ENCODE measurements at regions not wholly inside any gene's neighbourhood (a gene's known extent, or its start where the extent isn't known, plus 50 kb on each side); places are given as distances from the start of the nearest gene placed in this dataset.

- TF ChIP-seq CTCF (IDR thresholded peaks at IDR 0.05; ENCODE audit: unreplicated experiment), result no peak
- no peak overlapping the region for H3K4me3 Mint-ChIP-seq (ENCODE audit: unreplicated experiment)
- POLR2A ChIA-PET, result interaction anchor here (1.4 kb wide), 1 partner anchor 8 kb away, joined by 4 read pairs; no protein-coding TSS in a partner anchor
Observed at GRCh38 chr2:107068069-107068916, 182.3 kb upstream of the ST6GAL2 start.

GRCh38 chr2:107069890-107070289 lies 183.9 kb upstream of the ST6GAL2 start:
- no peaks in the 10 kb centered on the region for H3K9me3 Mint-ChIP-seq (ENCODE audit: unreplicated experiment)
- ChIA-PET CTCF (no interaction called here), POLR2A (interaction anchor here (0.7 kb wide), 1 partner anchor 126 kb away, joined by 3 read pairs; no protein-coding TSS in a partner anchor)
- no peak for DNase-seq (ENCODE audit: unreplicated experiment)
- TF ChIP-seq CTCF (IDR thresholded peaks at IDR 0.05; ENCODE audit: unreplicated experiment), result no peak
- no peaks in the 10 kb centered on the region for H3K36me3 Mint-ChIP-seq (ENCODE audit: insufficient read depth, unreplicated experiment)
- intact Hi-C loops (cut with micrococcal nuclease), result no loop called here
- no TSS peak for BruUV-seq (replicated peaks)
- peaks cover 9% of the 10 kb centered on the region for H3K4me1 Mint-ChIP-seq (ENCODE audit: insufficient read depth, unreplicated experiment)
- no peak overlapping the region for H3K27ac Mint-ChIP-seq (ENCODE audit: low read depth, unreplicated experiment)
- no peak overlapping the region for H3K4me3 Mint-ChIP-seq (ENCODE audit: unreplicated experiment)
- peaks cover 11% of the 10 kb centered on the region for H3K27me3 Mint-ChIP-seq (ENCODE audit: insufficient read depth, unreplicated experiment)

More at GRCh38 chr2:107068069-107068916, 182.3 kb upstream of the ST6GAL2 start:
- H3K9me3 Mint-ChIP-seq (ENCODE audit: unreplicated experiment), result no peaks in the 10 kb centered on the region
- intact Hi-C loops (cut with micrococcal nuclease), result no loop called here
- H3K27ac Mint-ChIP-seq (ENCODE audit: low read depth, unreplicated experiment), result no peak overlapping the region
- H3K4me1 Mint-ChIP-seq (ENCODE audit: insufficient read depth, unreplicated experiment), result peaks cover 17% of the 10 kb centered on the region
- peaks cover 11% of the 10 kb centered on the region for H3K27me3 Mint-ChIP-seq (ENCODE audit: insufficient read depth, unreplicated experiment)
- H3K36me3 Mint-ChIP-seq (ENCODE audit: insufficient read depth, unreplicated experiment), result no peaks in the 10 kb centered on the region
- DNase-seq (ENCODE audit: unreplicated experiment), result no peak
- no TSS peak for BruUV-seq (replicated peaks)
- CTCF ChIA-PET, result no interaction called here

- no TSS peak for BruUV-seq (replicated peaks)
- intact Hi-C loops (cut with micrococcal nuclease), result no loop called here
- Mint-ChIP-seq H3K4me3 (ENCODE audit: unreplicated experiment) (no peak overlapping the region), H3K27ac (ENCODE audit: low read depth, unreplicated experiment) (no peak overlapping the region), H3K9me3 (ENCODE audit: unreplicated experiment) (no peaks in the 10 kb centered on the region), H3K27me3 (ENCODE audit: insufficient read depth, unreplicated experiment) (peaks cover 6% of the 10 kb centered on the region), H3K36me3 (ENCODE audit: insufficient read depth, unreplicated experiment) (no peaks in the 10 kb centered on the region), H3K4me1 (ENCODE audit: insufficient read depth, unreplicated experiment) (peaks cover 6% of the 10 kb centered on the region)
- ChIA-PET CTCF (no interaction called here), POLR2A (no interaction called here)
- no peak for DNase-seq (ENCODE audit: unreplicated experiment)
- TF ChIP-seq CTCF (IDR thresholded peaks at IDR 0.05; ENCODE audit: unreplicated experiment), result no peak
Observed at GRCh38 chr2:107072150-107072940, 186.4 kb upstream of the ST6GAL2 start.

- Mint-ChIP-seq H3K27me3 (ENCODE audit: insufficient read depth, unreplicated experiment) (no peaks in the 10 kb centered on the region), H3K36me3 (ENCODE audit: insufficient read depth, unreplicated experiment) (no peaks in the 10 kb centered on the region), H3K9me3 (ENCODE audit: unreplicated experiment) (no peaks in the 10 kb centered on the region), H3K4me1 (ENCODE audit: insufficient read depth, unreplicated experiment) (no peaks in the 10 kb centered on the region), H3K4me3 (ENCODE audit: unreplicated experiment) (no peak overlapping the region), H3K27ac (ENCODE audit: low read depth, unreplicated experiment) (no peak overlapping the region)
- ChIA-PET POLR2A (no interaction called here), CTCF (interaction anchor here (0.5 to 0.8 kb wide), 3 partner anchors 8 to 1089 kb away, joined by 3 to 4 read pairs (median 4); no protein-coding TSS in a partner anchor)
- no peak for TF ChIP-seq CTCF (IDR thresholded peaks at IDR 0.05; ENCODE audit: unreplicated experiment)
- no peak for DNase-seq (ENCODE audit: unreplicated experiment)
- intact Hi-C loops (cut with micrococcal nuclease), result no loop called here
- BruUV-seq (replicated peaks), result no TSS peak
Observed at GRCh38 chr2:107078584-107078983, 192.6 kb upstream of the ST6GAL2 start.

All from MCF 10A (cell line).